ENCODE measurements at regions not wholly inside any gene's neighbourhood (a gene's known extent, or its start where the extent isn't known, plus 50 kb on each side); places are given as distances from the start of the nearest gene placed in this dataset.

- TF ChIP-seq POLR2AphosphoS5 (IDR thresholded peaks at IDR 0.05) (no peak), CTCF (IDR thresholded peaks at IDR 0.05) (no peak), POLR2A (IDR thresholded peaks at IDR 0.05) (no peak)
Observed at GRCh38 chr16:14366447-14366846, 263.6 kb downstream of the PARN start.

Measured in prostate gland (tissue), 2 donors.